IPS-NIHi7 (cell line): ENCODE measurements at regions not wholly inside any gene's neighbourhood (a gene's known extent, or its start where the extent isn't known, plus 50 kb on each side); places are given as distances from the start of the nearest gene placed in this dataset.

Experiments used
- DNase-seq: peaks from one replicate; pipeline ENCODE4 v3.0.0; 2012; ENCODE audit warnings: mixed read lengths; ENCODE audit errors: extremely low spot score

DNA sequence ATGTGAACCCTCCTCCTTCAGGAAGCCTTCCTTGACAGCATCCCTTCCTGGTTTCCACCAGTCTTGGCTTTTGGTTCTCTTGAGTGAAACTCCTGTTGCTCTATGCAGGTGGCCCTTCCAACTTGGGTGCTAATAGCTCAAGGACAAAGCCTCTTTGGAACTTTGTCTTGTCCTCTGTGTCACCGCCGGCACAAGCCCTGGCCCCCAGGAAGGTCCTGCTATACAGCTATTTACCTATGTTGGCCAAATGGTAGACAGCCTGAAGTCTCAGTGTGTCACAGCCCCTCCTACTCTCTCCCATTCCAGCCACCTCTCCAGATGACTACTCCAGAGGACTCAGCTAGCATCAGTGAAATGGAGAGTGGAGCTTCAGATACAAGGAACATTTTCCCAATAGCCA is 94.7 kb upstream of the ZNF618 start:
- DNase-seq = no peak

DNA sequence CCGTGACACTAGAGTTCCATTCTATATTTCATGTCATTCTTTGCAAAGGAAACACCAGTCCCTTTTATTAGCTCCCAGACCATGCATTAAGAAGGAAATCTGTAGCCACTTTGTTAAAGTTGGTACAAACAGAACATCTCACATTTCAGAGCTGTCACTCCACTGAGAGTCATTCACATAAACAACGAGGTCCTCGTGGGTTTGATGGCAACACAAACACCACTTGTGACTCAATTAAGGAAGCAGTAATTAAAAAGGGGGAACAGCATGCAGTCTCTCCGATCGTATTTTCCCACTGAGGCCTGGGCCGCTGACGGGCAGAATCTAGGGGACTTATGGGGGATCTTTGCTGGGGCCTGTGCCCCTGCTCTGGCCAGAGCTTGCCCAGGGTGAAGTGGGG is 94.2 kb upstream of the ZNF618 start:
- DNase-seq = no peak

DNA sequence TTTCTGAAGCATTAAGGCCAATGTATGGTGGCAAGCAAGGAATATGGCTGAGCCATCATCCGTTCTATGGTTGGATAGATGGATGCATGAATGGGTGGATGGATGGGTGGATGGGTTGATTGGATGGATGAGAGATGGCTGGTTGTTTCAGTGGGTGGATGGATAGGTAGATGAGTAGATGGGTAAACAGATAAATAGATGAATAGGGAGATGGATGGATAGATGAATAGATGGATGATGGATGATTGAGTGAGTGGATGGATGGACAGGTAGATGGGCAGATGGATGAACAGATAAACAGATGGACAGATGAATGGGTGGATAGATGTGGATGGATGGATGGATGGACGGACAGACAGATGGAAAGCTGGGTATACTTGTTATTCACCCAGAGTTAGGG is 92.6 kb upstream of the ZNF618 start:
- no peak for DNase-seq

DNA sequence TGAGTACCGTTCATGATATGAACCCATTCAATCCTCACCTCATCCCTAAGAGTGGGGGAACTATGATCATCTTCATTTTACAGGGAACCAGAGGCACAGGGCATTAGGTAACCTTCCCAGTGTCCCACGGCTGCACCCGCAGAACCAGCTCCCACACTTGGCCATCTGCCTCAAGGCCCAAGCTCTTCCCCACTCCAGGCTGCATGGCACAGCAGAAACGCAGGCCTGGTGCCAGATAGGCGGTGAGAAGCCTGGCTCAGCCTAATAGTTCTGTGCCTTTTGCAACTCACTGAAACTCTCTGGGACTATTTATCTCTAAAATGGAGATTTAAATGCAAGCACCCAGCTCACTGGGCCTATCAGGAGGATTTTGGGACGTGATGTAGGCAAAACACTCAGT is 90.8 kb upstream of the ZNF618 start:
- DNase-seq = no peak

DNA sequence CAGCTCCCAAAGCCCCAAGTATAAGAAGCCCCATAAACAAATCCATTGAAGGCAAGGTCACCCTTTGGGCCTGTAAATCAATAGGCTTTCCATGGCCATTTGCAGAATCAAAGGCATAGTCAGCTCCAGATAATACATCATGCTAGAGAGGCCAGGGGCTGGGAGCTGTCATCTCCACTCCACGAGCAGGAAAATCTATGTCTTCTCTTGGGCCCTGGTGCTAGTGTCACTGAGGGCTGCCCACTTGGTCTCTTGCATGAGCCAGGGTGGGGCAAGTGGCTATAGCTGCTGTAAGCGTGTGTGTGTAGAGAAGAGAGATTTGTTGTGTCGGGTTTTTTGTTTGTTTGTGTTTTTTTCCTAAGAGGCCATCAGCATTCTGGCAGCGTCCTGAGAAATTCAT is 90.0 kb upstream of the ZNF618 start:
- no peak for DNase-seq

DNA sequence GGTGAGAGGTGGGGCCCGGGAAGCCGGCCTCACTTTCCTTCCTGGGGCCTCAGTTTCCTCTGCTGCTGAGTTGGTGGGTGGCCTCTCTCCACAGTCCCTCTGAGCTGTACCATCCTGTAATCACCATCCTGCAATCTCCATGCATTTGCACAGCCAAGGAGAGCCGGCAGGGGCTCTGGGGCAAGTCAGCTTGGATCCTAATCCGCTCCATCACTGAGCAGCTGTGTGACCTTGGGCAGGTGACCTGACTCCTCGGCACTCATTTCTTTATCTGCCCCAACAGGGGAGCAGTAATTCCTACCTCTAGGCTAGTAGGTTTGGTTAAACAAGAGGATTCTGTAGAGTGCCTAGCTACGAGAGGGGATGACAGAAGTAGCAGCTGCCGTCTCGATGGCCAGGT is 88.2 kb upstream of the ZNF618 start:
- peak; percentile 49 for DNase-seq

DNA sequence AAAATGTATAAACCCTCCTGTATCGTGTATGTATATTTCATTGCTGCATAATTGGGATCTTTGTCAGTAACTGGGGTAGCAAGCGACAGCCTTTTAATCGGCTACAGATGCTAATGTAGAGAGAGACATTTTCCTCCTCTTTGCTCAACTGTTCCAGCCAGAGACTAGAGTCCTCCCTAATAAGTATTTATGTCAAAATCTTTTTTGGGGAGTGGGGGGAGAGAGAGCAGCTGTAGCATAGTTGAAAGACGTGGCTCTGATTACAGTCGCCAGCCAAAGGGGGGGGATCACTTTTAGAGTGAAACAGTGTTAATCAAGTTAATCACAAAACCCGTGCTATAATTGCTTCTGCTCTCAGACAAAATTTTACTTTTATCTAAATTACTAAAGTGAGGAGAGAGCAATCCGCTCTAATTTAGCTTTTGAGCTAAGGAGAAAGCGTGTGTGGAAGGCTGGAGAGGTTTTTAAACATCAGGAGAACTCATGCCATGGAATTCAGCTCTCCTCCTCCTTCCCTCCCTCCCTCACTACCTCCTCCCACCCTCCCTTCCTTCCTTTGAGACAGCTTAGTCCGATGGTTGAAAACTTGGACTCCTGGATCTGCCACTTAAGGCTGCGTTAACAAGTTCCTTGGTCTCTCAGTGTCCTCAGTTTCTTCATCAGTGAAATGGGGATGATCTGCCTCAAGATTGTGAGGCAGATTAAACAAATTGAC is 87.3 kb upstream of the ZNF618 start:
- DNase-seq = no peak

DNA sequence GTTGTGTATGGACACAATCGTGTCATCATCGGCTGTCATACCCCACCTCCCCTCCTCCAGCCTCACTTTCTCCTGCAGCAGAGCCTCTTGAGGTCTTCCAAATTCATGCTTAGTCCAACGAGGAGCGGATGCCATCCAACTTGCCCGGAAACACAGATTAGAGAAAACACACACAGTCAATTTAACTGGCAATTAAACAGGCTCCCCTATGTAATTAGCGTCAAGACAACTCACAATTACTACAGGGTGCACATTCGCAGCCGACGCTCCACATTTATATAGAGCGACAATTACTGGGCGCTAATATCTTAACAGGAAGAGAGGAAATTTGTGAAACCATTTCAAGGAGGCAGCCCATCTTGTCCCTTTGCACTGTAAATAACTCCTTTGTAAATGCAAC is 86.0 kb upstream of the ZNF618 start:
- DNase-seq = no peak

DNA sequence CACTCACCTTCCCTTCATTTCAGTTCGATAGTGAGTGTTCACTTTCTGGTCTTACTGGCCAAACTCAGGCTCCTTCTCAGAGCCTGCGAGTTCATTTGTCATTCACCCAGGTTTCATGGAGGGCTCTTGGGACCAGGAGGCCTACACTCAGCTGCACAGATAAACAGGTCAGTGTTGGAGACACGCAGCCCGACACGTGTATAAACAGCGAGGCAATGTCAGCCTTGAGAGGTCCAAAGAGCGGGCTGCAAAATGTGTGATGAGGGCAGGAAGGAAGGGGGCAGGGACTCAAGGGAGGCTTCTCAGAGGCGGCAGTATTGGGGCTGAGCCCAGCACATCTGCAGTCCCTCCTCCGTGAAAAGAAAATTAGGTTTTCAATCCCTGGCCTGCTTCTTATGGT is 82.6 kb upstream of the ZNF618 start:
- no peak for DNase-seq

DNA sequence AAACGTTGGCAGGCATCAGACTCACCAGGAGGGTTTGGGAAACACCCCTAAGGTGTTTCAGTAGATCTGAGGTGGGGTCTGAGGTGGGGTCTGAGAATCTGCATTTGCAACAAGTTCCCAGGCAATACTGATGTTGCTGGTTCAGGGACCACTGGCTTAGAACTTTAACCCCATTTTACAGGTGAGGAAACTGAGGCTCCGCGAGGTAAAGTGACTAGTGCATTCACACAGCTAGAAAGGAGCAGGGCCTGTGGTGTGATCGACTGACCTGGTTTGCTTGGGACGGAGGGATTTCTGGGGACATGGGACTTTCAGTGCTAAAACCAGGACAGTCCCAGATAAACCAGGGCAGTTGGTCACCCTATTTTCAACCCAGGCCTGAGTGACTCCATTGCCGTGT is 81.4 kb upstream of the ZNF618 start:
- DNase-seq = no peak

DNA sequence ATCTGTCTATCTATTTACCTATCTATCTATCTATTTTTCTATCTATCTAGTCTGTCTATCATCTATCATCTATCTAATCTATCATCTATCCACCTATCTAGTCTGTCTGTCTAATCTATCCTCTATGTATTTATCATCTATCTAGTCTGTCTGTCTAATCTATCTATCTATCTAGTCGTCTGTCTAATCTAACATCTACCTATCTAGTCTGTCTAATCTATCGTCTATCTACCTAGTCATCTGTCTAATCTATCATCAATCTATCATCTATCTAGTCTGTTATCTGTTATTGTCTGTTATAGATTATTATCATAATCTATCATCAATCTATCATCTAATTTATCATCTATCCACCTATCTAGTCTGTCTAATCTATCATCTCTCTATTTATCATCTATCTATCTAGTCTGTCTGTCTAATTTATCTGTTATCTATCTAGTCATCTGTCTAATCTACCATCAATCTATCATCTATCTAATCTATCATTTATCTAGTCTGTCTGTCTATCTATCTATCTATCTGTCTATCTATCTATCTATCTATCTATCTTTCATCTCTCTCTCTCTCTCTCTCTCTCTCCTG is 80.2 kb upstream of the ZNF618 start:
- DNase-seq = no peak

DNA sequence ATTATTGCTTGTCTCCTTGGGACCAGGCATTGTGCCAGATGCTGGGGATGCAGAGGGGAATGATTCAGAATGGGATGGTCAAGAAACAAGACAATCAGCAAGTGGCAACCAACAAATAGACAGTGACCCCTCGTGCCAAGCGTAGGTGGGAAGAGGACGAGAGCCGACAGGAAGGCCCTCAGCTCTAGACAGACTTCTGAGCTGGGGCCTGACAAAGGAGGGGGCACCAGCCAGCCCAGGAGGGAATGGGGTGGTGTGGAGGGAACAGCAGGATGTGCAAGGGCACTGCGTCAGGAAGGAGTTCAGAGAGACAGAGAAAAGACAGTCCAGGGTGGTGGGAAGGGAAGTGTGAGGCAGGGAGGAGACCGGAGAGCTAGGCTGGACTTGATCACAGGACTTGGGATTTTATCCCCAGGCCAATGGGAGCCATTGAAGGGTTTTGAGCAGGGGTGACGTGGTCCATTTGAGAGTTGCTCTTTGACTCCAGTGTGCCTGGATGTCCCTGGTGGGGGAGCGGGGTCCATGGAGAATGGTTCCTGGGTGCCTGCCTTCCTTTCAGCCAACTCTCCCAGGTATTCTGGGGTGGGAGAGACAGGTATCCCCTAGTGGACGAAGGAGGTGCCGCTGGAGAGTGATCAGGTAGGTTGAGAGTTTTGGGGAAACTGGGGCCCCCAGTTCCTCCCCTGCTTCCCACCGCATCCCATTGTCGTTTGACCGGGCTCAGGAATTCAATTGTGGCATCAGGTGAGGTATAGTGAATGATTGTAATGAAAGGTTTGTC is 79.3 kb upstream of the ZNF618 start:
- peak; percentile 31 for DNase-seq

DNA sequence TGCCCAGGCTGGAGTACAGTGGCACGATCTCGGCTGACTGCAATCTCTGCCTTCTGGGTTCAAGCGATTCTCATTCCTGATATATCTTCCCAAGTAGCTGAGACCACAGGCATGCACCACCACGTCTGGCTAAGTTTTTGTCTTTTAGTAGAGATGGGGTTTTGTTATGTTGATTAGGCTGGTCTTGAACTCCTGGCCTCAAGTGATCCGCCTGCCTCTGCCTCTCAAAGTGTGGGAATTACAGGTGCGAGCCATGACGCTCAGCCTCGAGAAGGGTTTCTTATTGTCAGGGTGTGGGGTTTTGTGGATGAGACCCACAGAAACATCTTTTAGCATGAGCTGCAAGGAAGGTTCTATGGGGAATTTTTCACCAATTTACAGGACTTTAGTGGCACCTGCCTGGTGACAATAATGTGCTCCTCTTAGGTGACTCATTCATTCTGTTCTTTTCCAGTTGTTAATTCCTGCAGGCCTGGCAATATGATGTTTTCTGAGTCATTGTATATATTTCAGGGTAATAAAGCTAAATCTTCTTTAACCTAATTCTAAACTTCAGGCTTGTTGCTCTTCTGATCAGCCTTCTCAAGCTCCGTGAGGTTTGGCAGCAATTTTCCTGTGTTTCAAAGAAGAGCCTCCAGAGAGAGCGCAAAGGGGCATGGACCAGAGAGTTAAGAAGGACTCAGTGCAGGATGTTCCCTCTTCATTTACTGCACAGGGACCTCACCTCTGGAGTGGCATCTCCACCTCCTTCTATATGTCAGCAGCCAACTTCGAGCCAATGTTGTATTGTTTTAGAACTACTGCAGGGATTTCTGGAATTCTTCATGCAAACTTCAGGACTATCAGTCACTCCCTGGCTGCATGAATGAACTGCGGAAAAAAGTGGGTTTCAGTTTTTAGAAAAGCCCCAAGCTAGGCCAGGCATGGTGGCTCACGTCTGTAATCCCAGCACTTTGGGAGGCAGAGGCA is 77.8 kb upstream of the ZNF618 start:
- DNase-seq = peak; percentile 11

DNA sequence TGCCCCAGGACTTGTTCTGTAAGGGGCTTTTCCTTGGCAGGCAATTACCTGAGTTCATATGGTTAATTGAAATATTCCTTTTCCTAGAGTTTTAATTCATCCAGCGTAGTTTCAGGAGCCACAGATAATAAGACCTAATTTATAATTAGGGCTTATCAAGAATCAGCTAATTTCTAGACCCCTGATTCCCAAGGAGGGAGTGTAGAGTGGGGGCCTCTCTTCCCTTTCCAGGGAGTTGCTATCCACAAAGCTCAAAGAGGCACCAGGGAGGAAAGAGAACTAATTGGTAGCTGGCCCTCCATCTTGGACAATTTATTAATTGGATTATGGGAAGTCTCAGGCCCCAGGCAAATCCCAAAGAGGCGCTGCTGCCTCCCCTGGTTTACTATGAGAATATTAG is 75.8 kb upstream of the ZNF618 start:
- DNase-seq = no peak

DNA sequence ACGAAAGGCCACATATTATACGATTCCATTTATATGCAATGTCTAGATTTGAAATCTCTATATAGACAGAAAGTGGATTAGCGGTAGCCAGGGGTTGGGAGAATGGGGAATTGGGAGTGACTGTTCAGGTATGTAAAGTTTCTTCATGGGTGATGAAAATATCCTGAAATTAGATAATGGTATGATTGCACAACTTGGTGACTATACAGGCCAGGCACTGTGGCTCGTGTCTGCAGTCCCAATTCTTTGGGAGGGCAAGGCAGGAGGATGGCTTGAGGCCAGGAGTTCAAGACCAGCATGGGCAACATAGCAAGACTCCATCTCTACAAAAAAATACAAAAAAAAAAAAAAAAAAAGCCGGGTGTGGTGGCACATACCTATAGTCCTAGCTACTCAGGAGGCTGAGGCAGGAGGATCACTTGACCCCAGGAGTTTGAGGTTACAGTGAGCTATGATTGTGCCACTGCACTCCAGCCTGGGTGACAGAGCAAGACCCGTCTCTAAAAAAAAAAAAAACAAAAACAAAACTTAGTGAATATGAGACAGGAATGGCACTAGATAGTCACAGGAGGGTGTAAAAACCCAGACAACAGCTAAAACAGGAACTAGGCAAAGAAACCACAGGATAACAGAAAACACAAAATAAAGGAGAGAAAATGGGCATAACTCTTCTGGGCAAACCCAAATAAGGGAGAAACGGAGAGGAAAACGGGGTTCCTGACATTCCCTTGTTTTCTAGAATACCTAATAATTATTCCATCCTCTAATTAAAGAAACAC is 72.1 kb upstream of the ZNF618 start:
- no peak for DNase-seq

DNA sequence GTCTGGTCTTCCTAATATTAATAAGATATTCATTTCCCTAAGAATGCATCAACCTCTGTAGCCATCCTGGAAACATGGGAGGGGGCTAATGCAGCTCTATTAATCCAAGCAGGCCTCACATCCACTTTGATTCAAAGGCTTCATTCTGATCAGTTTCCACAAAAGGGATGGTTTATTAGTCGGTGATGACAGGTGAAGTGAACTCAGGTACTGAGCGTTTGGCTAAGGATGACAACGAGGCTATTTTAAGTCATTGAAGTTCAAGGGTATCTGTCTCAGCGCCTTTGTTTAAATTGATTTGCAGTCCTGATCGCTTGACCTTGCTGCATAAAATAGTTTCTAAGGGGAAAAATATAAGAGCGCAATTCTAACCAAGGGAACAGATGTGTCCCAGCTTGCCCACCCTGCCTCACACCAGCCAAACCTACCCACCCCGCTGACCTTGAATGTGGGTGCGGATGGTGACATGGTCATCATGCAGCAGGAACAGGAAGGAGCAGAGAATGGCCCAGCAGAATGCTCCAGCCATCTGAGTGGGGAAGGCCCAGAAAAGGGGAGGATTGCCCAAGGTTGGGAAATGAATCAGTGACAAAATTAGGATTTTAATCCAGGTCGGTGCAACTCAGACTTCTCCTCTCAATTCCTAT is 70.5 kb upstream of the ZNF618 start:
- DNase-seq = no peak

DNA sequence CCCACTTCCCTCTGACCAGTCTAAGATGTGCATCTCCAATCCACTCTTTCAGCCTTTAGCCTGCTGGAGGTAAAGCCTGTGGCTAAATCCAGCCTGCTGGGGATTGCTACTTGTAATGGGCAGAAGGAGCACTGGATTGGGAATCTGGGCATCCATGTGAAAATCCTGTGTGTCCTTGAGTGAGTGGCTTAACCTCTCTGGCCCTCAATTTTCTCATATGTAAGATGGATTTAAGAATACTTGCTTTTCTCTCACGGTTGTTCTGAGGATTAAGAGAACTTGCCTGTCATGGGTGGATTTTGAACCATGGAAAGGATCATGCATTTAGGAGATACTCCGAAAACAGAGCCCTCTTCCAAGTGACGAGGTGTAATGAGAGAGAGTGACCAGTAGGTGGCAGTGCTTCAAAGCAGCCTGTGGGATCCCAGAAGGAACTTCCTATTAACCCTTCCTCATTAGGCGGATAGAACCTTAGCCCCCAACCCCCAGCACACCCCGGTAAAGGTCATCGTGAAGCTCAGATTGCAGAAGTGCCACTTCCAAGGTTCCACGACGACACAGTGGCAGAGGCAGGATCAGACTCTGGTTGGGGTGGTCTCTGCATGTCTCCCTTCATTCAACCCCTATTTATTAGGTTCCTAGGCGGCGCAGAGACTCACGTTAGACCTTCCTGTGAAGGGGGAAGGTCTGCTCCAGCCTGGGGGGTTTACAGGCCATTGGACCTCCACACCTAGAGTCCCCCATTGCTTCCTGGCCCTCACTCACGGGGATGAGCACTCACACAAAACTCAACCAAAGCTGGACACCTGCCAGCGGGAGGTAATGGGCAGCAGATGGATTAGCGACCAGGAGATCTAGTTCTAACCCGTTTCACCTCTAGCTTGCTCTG is 68.7 kb upstream of the ZNF618 start:
- DNase-seq = peak; percentile 90

DNA sequence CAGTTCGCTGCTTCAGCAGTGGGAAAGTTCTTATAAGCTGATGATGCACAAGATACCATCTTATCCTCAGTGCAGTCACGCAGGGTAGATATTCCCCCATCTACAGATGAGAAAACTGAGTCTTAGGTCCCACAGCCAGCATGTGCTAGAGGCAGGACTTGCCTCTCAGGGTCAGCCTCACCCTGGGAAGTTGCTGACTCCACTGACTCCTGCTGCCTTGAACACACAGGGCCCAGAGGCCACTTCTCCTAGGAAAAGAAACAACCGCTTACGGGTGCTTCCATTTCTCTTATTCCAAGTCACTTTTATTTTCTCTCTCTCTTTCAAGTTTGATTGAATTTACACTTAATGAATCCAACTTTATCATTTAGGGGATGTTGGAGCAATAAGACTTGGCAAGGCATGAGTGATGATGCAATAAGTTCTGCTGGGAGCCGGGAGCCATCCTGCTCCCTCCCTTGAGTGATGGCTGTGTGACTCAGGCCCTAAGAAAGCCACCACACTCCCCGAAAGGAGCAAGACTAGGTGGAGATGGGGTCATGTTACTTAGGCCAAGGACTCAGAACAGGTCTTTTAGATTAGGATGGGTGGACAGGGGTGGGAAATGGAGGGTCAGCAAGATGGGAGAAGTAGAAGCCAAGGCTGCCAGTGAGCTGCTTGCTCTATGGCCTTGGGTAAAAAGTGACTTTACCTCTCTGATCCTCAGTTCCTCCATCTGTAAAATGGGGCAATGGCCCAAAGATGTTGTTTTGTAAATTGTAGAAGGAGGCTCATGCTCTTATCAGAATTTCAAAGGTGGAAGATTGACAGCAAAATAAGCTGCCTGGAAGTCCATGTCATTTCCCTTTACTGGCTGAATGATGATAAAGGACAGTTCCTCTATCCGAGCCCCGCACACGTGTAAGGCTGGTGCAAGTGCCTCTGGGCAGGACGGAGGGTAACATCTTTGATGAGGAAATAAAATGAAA is 67.4 kb upstream of the ZNF618 start:
- no peak for DNase-seq
